WTC11 (cell line): ENCODE measurements at regions not wholly inside any gene's neighbourhood (a gene's known extent, or its start where the extent isn't known, plus 50 kb on each side); places are given as distances from the start of the nearest gene placed in this dataset.

Source experiments
- ATAC-seq: fragments of 200-7000 bp; cut with Tn5 transposase; 2 replicates; pipeline ENCODE4 v1.10.0; 2021; ENCODE audit warnings: mild to moderate bottlenecking, moderate library complexity
- CTCF ChIA-PET: fragments of 300-600 bp; sonication (Branson Sonifier 250); formaldehyde crosslinking; loops from one replicate; lab custom pipeline; 2021; ENCODE audit warnings: antibody characterized with exemption; lab: Charles Lee
- POLR2A ChIA-PET: fragments of 350-600 bp; sonication (Branson Sonifier 250); formaldehyde crosslinking; loops from one replicate; lab custom pipeline; 2021; ENCODE audit warnings: antibody characterized with exemption; lab: Charles Lee
- DNase-seq: peaks from one replicate; pipeline ENCODE4 v3.0.0; 2021; ENCODE audit warnings: low spot score
- H3K27ac Mint-ChIP-seq: 2 replicates; pipeline ENCODE4 v1.8.0; 2021; ENCODE audit warnings: mixed read lengths
- H3K27me3 Mint-ChIP-seq: 2 replicates; pipeline ENCODE4 v1.8.0; 2021; ENCODE audit warnings: low read depth, mild to moderate bottlenecking, moderate library complexity, mixed read lengths
- H3K36me3 Mint-ChIP-seq: 2 replicates; pipeline ENCODE4 v1.8.0; 2021; ENCODE audit warnings: mixed read lengths
- H3K4me1 Mint-ChIP-seq: 2 replicates; pipeline ENCODE4 v1.8.0; 2022; ENCODE audit warnings: mixed read lengths
- H3K4me3 Mint-ChIP-seq: 2 replicates; pipeline ENCODE4 v1.8.0; 2021; ENCODE audit warnings: mild to moderate bottlenecking, moderate library complexity, mixed read lengths
- H3K9me3 Mint-ChIP-seq: 2 replicates; pipeline ENCODE4 v1.8.0; 2021; ENCODE audit warnings: mixed read lengths
- GABPB1 ChIP-seq: sonication (generic); formaldehyde crosslinking; IDR thresholded peaks from 2 replicates; pipeline ENCODE4 v1.8.1; 2023; ENCODE audit warnings: mild to moderate bottlenecking, missing genetic modification reagents
- GRHL2 ChIP-seq: fragments of 250-450 bp; sonication (Bioruptor Pico); IDR thresholded peaks from 2 replicates; pipeline ENCODE4 v1.8.0; 2022; ENCODE audit warnings: mild to moderate bottlenecking, moderate library complexity; ENCODE audit not compliant: insufficient replicate concordance, severe bottlenecking
- GTF2I ChIP-seq: fragments of 250-450 bp; sonication (Bioruptor Pico); conservative IDR thresholded peaks from 2 replicates; pipeline ENCODE4 v1.4.0; 2021; ENCODE audit warnings: mild to moderate bottlenecking
- KAT7 ChIP-seq: sonication (generic); formaldehyde crosslinking; IDR thresholded peaks from 2 replicates; pipeline ENCODE4 v1.8.1; 2023; ENCODE audit warnings: missing genetic modification reagents, mild to moderate bottlenecking, borderline replicate concordance
- OVOL2 ChIP-seq: fragments of 250-450 bp; sonication (Bioruptor Pico); IDR thresholded peaks from 2 replicates; pipeline ENCODE4 v1.9.0; 2021; ENCODE audit warnings: mild to moderate bottlenecking, borderline replicate concordance
- PRRX2 ChIP-seq: fragments of 250-450 bp; sonication (Bioruptor Pico); IDR thresholded peaks from 2 replicates; pipeline ENCODE4 v1.8.0; 2021; ENCODE audit warnings: mild to moderate bottlenecking
- SMAD3 ChIP-seq: sonication (generic); formaldehyde crosslinking; IDR thresholded peaks from 2 replicates; pipeline ENCODE4 v1.8.0; 2022; ENCODE audit warnings: missing genetic modification reagents, mild to moderate bottlenecking, borderline replicate concordance
- ZBTB21 ChIP-seq: sonication (generic); formaldehyde crosslinking; IDR thresholded peaks from 2 replicates; pipeline ENCODE4 v1.8.1; 2023; ENCODE audit warnings: mild to moderate bottlenecking, missing genetic modification reagents, borderline replicate concordance
- ZNF232 ChIP-seq: sonication (generic); formaldehyde crosslinking; IDR thresholded peaks from 2 replicates; pipeline ENCODE4 v1.8.0; 2022; ENCODE audit warnings: mild to moderate bottlenecking, missing genetic modification reagents
- ZNF423 ChIP-seq: fragments of 250-450 bp; sonication (Bioruptor Pico); IDR thresholded peaks from 2 replicates; pipeline ENCODE4 v2.1.2; 2022; ENCODE audit warnings: mild to moderate bottlenecking, moderate library complexity
- ZNF671 ChIP-seq: fragments of 250-450 bp; sonication (Bioruptor Pico); IDR thresholded peaks from 2 replicates; pipeline ENCODE4 v1.8.0; 2021; ENCODE audit warnings: mild to moderate bottlenecking
- TF ChIP-seq, protein P1 (sequence below): sonication (generic); formaldehyde crosslinking; conservative IDR thresholded peaks from 2 replicates; pipeline ENCODE4 v1.8.1; 2023; ENCODE audit warnings: mild to moderate bottlenecking, low read depth, missing genetic modification reagents, moderate library complexity
- TF ChIP-seq, protein P2 (sequence below): sonication (generic); formaldehyde crosslinking; IDR thresholded peaks from 2 replicates; pipeline ENCODE4 v1.8.0; 2023; ENCODE audit warnings: missing genetic modification reagents, mild to moderate bottlenecking, borderline replicate concordance
- TF ChIP-seq, protein P3 (sequence below): sonication (generic); formaldehyde crosslinking; IDR thresholded peaks from 2 replicates; pipeline ENCODE4 v1.8.0; 2022; ENCODE audit warnings: mild to moderate bottlenecking, missing genetic modification reagents
- TF ChIP-seq, protein P4 (sequence below): sonication (generic); formaldehyde crosslinking; IDR thresholded peaks from 2 replicates; pipeline ENCODE4 v1.8.1; 2023; ENCODE audit warnings: mild to moderate bottlenecking, missing genetic modification reagents, moderate library complexity
- TF ChIP-seq, protein P5 (sequence below): sonication (generic); formaldehyde crosslinking; IDR thresholded peaks from 2 replicates; pipeline ENCODE4 v1.8.1; 2022; ENCODE audit warnings: mild to moderate bottlenecking, missing genetic modification reagents, moderate library complexity, borderline replicate concordance
- TF ChIP-seq, protein P6 (sequence below): fragments of 250-450 bp; sonication (Bioruptor Pico); IDR thresholded peaks from 2 replicates; pipeline ENCODE4 v1.9.0; 2021; ENCODE audit warnings: mild to moderate bottlenecking
- TF ChIP-seq, protein P7 (sequence below): fragments of 250-450 bp; sonication (Bioruptor Pico); IDR thresholded peaks from 2 replicates; pipeline ENCODE4 v2.1.2; 2022; ENCODE audit warnings: mild to moderate bottlenecking, moderate library complexity

DNA sequence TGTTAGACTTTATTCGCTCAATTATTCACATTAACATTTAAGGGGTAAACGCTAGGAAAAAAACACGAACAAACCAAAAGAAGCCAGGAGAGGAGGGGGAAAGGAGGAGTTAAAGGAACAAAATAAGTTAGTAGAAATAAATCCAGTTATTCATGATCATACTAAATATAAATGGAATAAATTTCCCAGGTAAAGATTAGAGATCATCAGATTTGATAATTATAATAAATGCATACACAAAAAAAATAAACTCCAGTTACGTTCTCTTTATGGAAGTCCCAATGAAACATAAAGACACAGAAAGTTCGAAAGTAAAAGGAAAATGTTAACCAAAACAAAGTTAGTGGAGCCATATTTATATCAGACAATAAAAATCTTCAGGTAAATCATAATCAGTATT lies 568.7 kb upstream of the NOX3 start (continued):
- TF ChIP-seq, protein P1, sequence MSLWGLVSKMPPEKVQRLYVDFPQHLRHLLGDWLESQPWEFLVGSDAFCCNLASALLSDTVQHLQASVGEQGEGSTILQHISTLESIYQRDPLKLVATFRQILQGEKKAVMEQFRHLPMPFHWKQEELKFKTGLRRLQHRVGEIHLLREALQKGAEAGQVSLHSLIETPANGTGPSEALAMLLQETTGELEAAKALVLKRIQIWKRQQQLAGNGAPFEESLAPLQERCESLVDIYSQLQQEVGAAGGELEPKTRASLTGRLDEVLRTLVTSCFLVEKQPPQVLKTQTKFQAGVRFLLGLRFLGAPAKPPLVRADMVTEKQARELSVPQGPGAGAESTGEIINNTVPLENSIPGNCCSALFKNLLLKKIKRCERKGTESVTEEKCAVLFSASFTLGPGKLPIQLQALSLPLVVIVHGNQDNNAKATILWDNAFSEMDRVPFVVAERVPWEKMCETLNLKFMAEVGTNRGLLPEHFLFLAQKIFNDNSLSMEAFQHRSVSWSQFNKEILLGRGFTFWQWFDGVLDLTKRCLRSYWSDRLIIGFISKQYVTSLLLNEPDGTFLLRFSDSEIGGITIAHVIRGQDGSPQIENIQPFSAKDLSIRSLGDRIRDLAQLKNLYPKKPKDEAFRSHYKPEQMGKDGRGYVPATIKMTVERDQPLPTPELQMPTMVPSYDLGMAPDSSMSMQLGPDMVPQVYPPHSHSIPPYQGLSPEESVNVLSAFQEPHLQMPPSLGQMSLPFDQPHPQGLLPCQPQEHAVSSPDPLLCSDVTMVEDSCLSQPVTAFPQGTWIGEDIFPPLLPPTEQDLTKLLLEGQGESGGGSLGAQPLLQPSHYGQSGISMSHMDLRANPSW (CRISPR knock-in tag), result no peak
- TF ChIP-seq GTF2I (CRISPR knock-in tag) (no peak), ZNF232 (CRISPR knock-in tag) (no peak), ZBTB21 (no peak)
- TF ChIP-seq, protein P2, sequence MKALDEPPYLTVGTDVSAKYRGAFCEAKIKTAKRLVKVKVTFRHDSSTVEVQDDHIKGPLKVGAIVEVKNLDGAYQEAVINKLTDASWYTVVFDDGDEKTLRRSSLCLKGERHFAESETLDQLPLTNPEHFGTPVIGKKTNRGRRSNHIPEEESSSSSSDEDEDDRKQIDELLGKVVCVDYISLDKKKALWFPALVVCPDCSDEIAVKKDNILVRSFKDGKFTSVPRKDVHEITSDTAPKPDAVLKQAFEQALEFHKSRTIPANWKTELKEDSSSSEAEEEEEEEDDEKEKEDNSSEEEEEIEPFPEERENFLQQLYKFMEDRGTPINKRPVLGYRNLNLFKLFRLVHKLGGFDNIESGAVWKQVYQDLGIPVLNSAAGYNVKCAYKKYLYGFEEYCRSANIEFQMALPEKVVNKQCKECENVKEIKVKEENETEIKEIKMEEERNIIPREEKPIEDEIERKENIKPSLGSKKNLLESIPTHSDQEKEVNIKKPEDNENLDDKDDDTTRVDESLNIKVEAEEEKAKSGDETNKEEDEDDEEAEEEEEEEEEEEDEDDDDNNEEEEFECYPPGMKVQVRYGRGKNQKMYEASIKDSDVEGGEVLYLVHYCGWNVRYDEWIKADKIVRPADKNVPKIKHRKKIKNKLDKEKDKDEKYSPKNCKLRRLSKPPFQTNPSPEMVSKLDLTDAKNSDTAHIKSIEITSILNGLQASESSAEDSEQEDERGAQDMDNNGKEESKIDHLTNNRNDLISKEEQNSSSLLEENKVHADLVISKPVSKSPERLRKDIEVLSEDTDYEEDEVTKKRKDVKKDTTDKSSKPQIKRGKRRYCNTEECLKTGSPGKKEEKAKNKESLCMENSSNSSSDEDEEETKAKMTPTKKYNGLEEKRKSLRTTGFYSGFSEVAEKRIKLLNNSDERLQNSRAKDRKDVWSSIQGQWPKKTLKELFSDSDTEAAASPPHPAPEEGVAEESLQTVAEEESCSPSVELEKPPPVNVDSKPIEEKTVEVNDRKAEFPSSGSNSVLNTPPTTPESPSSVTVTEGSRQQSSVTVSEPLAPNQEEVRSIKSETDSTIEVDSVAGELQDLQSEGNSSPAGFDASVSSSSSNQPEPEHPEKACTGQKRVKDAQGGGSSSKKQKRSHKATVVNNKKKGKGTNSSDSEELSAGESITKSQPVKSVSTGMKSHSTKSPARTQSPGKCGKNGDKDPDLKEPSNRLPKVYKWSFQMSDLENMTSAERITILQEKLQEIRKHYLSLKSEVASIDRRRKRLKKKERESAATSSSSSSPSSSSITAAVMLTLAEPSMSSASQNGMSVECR (CRISPR knock-in tag), result no peak

DNA sequence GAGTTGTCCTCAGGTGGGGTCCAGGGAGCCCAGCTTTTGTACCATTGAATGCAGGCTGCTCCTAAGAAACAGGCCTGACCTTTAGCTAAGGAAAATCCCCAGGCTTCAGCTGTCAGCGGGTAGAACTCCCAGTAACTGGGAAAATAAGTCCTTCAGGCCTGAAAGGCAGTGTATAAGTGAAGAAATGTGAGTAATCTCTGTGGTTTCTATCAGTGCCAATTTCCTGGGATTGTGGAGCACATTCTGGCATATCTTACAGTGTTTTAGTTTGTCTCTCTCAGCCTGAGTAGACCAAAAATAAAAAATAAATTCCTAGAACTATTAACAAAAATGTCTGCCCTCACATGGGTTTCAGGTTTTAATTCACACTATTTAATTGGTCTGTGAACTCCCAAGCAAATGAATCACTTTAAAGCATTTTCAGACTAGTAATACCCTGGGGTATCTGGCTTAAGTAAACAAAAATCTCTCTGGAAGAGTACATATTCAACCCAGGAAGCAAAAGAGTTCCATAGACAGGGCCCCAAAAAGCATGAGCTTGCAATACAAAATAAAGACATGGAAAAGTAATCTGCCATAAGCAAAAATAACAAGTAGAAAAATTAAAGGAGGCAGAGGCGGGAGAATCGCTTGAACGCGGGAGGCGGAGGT lies 566.2 kb upstream of the NOX3 start:
- no peak for DNase-seq

DNA sequence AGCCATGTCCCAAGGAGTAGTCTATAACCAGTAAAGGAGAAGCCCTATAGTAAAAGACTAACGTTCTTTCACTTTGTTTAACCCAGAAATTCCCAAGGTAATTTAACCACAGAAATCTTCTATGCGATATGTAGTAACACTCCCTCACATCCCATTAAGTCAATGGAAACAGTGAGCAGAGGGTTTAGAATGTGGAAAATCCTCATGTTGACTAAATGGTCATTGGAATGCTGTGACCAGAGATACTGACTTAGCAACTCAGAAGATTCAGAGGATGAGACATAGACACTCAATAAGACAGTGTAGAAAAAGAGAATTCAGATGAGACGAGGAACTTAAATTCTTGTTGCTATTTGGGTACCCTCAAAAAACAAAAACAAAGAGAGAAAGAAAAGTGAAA lies 562.2 kb upstream of the NOX3 start:
- ATAC-seq (no peak), DNase-seq (no peak)
- Mint-ChIP-seq H3K4me1 (no peaks in the 10 kb centered on the region), H3K9me3 (peaks cover 9% of the 10 kb centered on the region; the same call in 1 of the 2 replicates), H3K4me3 (no peak overlapping the region), H3K36me3 (no peaks in the 10 kb centered on the region), H3K27ac (no peak overlapping the region), H3K27me3 (no peaks in the 10 kb centered on the region)
- ChIA-PET CTCF (interaction anchor here (0.6 kb wide), 1 partner anchor 44 kb away, joined by 5 read pairs; no protein-coding TSS in a partner anchor), POLR2A (no interaction called here)
- TF ChIP-seq, protein P3, sequence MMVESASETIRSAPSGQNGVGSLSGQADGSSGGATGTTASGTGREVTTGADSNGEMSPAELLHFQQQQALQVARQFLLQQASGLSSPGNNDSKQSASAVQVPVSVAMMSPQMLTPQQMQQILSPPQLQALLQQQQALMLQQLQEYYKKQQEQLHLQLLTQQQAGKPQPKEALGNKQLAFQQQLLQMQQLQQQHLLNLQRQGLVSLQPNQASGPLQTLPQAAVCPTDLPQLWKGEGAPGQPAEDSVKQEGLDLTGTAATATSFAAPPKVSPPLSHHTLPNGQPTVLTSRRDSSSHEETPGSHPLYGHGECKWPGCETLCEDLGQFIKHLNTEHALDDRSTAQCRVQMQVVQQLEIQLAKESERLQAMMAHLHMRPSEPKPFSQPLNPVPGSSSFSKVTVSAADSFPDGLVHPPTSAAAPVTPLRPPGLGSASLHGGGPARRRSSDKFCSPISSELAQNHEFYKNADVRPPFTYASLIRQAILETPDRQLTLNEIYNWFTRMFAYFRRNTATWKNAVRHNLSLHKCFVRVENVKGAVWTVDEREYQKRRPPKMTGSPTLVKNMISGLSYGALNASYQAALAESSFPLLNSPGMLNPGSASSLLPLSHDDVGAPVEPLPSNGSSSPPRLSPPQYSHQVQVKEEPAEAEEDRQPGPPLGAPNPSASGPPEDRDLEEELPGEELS (CRISPR knock-in tag), result no peak
- TF ChIP-seq ZNF671 (CRISPR knock-in tag) (no peak), GRHL2 (CRISPR knock-in tag) (no peak), OVOL2 (CRISPR knock-in tag) (no peak)
- TF ChIP-seq, protein P1 (CRISPR knock-in tag), result no peak
- TF ChIP-seq, protein P4, sequence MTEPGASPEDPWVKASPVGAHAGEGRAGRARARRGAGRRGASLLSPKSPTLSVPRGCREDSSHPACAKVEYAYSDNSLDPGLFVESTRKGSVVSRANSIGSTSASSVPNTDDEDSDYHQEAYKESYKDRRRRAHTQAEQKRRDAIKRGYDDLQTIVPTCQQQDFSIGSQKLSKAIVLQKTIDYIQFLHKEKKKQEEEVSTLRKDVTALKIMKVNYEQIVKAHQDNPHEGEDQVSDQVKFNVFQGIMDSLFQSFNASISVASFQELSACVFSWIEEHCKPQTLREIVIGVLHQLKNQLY (CRISPR knock-in tag), result no peak
- TF ChIP-seq, protein P5, sequence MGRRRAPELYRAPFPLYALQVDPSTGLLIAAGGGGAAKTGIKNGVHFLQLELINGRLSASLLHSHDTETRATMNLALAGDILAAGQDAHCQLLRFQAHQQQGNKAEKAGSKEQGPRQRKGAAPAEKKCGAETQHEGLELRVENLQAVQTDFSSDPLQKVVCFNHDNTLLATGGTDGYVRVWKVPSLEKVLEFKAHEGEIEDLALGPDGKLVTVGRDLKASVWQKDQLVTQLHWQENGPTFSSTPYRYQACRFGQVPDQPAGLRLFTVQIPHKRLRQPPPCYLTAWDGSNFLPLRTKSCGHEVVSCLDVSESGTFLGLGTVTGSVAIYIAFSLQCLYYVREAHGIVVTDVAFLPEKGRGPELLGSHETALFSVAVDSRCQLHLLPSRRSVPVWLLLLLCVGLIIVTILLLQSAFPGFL (CRISPR knock-in tag), result no peak

More for the DNA sequence above, 566.2 kb upstream of the NOX3 start:
- Mint-ChIP-seq H3K27ac (no peak overlapping the region), H3K36me3 (peaks cover 22% of the 10 kb centered on the region), H3K27me3 (no peaks in the 10 kb centered on the region), H3K4me3 (no peak overlapping the region), H3K4me1 (no peaks in the 10 kb centered on the region), H3K9me3 (peaks cover 28% of the 10 kb centered on the region)
- POLR2A ChIA-PET, result no interaction called here
- ATAC-seq, result no peak
- CTCF ChIA-PET, result no interaction called here
- TF ChIP-seq, protein P6, sequence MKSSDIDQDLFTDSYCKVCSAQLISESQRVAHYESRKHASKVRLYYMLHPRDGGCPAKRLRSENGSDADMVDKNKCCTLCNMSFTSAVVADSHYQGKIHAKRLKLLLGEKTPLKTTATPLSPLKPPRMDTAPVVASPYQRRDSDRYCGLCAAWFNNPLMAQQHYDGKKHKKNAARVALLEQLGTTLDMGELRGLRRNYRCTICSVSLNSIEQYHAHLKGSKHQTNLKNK (CRISPR knock-in tag), result no peak
- TF ChIP-seq ZNF671 (CRISPR knock-in tag) (no peak), GABPB1 (CRISPR knock-in tag) (no peak), KAT7 (CRISPR knock-in tag) (no peak), ZNF232 (CRISPR knock-in tag) (no peak), ZNF423 (CRISPR knock-in tag) (no peak), PRRX2 (CRISPR knock-in tag) (no peak), SMAD3 (CRISPR knock-in tag) (no peak)
- TF ChIP-seq, protein P7, sequence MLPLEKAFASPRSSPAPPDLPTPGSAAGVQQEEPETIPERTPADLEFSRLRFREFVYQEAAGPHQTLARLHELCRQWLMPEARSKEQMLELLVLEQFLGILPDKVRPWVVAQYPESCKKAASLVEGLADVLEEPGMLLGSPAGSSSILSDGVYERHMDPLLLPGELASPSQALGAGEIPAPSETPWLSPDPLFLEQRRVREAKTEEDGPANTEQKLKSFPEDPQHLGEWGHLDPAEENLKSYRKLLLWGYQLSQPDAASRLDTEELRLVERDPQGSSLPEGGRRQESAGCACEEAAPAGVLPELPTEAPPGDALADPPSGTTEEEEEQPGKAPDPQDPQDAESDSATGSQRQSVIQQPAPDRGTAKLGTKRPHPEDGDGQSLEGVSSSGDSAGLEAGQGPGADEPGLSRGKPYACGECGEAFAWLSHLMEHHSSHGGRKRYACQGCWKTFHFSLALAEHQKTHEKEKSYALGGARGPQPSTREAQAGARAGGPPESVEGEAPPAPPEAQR (CRISPR knock-in tag), result no peak
